HK-2 (cell line): ENCODE measurements at regions not wholly inside any gene's neighbourhood (a gene's known extent, or its start where the extent isn't known, plus 50 kb on each side); places are given as distances from the start of the nearest gene placed in this dataset.

Experiments
- DNase-seq: peaks from one replicate; pipeline ENCODE4 v3.0.0-alpha.2; 2018; ENCODE audit not compliant: unreplicated experiment

GRCh38 chr21:35226968-35227744 lies 178.1 kb upstream of the RUNX1 start:
- no peak for DNase-seq

GRCh38 chr21:35226328-35226727 lies 177.2 kb upstream of the RUNX1 start:
- DNase-seq = no peak

- DNase-seq = no peak
Measured at GRCh38 chr21:35225573-35225972, 176.5 kb upstream of the RUNX1 start.

GRCh38 chr21:35223480-35224156 lies 174.5 kb upstream of the RUNX1 start:
- no peak for DNase-seq

- DNase-seq = no peak
Measured at GRCh38 chr21:35222541-35222941, 173.4 kb upstream of the RUNX1 start.

- DNase-seq = no peak
Measured at GRCh38 chr21:35222021-35222420, 172.9 kb upstream of the RUNX1 start.

- DNase-seq = no peak
Measured at GRCh38 chr21:35220301-35220700, 171.2 kb upstream of the RUNX1 start.

GRCh38 chr21:35219719-35220118 lies 170.6 kb upstream of the RUNX1 start:
- DNase-seq = no peak

- no peak for DNase-seq
Measured at GRCh38 chr21:35219291-35219690, 170.2 kb upstream of the RUNX1 start.

GRCh38 chr21:35217504-35218060 lies 168.5 kb upstream of the RUNX1 start:
- peak; percentile 66 for DNase-seq

GRCh38 chr21:35216996-35217395 lies 167.9 kb upstream of the RUNX1 start:
- DNase-seq = no peak

- no peak for DNase-seq
Measured at GRCh38 chr21:35215870-35216269, 166.8 kb upstream of the RUNX1 start.

- no peak for DNase-seq
Measured at GRCh38 chr21:35212393-35213127, 163.5 kb upstream of the RUNX1 start.

- DNase-seq = no peak
Measured at GRCh38 chr21:35211782-35212181, 162.7 kb upstream of the RUNX1 start.

- no peak for DNase-seq
Measured at GRCh38 chr21:35210093-35210492, 161.0 kb upstream of the RUNX1 start.

- DNase-seq = no peak
Measured at GRCh38 chr21:35208810-35209517, 159.9 kb upstream of the RUNX1 start.

- DNase-seq = no peak
Measured at GRCh38 chr21:35208104-35208503, 159.0 kb upstream of the RUNX1 start.

- DNase-seq = no peak
Measured at GRCh38 chr21:35207322-35207721, 158.2 kb upstream of the RUNX1 start.

GRCh38 chr21:35206141-35207125 lies 157.3 kb upstream of the RUNX1 start:
- DNase-seq = no peak

- DNase-seq = no peak
Measured at GRCh38 chr21:35204850-35205541, 155.9 kb upstream of the RUNX1 start.
